Epithelial cell of esophagus (primary cell): ENCODE measurements at regions not wholly inside any gene's neighbourhood (a gene's known extent, or its start where the extent isn't known, plus 50 kb on each side); places are given as distances from the start of the nearest gene placed in this dataset.

Experiments used
- DNase-seq: peaks from one replicate; pipeline ENCODE4 v3.0.0; 2010; ENCODE audit warnings: low read depth
- H3K4me3 ChIP-seq: 2 replicates; pipeline ENCODE4 v1.5.1; 2011; ENCODE audit warnings: mild to moderate bottlenecking, low read length, control low read depth
- TF ChIP-seq, protein P1 (sequence below): IDR thresholded peaks from 2 replicates; pipeline ENCODE4 v1.5.1; 2011; ENCODE audit warnings: low read depth, mild to moderate bottlenecking, low read length, control low read depth, inconsistent platforms; ENCODE audit not compliant: insufficient read depth; ENCODE audit errors: missing control alignments

DNA sequence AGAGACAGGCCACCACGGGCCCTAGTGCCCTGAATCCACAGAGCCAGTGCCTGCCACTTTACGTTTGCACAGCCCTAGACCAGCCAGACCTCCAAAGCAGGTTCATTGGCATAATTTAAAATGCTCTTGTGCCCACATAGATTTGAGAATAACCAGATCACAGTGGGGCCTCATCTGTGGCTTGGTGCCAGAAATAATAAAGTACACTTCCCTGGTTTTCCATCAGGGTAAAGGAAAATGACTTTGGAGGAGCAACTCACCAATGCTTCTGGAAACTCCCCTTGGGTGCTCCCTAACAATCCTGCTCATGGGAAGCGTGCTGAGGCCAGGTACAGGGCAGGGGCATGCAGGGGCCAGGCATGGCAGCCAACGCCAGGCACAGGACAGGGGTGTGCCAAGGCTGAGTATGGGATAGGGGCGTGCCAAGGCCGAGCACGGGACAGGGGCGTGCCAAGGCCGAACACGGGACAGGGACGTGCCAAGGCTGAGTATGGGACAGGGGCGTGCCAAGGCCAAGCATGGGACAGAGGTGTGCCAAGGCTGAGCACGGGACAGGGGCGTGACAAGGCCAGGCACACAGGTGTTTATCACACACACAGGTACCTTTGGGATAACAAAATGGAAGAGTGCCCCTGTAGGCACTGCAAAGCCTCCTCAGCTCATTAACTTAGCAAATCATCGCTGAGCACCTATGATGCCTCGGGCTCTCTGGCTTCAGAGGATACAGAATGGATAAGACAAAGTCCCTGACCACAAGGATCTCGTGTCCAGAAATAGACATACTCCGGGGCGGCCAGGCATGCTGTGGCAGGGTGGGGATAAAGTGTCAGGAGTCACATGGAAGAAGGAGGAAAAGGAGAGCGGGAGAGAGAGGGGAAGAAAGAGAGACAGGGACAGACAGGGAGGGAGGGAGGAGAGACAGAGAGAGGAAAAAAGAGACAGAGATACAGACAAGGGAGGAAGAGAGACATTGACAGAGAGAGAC is 334.7 kb downstream of the EIPR1 start:
- DNase-seq = no peak
- H3K4me3 ChIP-seq = no peak overlapping the region
- TF ChIP-seq, protein P1, sequence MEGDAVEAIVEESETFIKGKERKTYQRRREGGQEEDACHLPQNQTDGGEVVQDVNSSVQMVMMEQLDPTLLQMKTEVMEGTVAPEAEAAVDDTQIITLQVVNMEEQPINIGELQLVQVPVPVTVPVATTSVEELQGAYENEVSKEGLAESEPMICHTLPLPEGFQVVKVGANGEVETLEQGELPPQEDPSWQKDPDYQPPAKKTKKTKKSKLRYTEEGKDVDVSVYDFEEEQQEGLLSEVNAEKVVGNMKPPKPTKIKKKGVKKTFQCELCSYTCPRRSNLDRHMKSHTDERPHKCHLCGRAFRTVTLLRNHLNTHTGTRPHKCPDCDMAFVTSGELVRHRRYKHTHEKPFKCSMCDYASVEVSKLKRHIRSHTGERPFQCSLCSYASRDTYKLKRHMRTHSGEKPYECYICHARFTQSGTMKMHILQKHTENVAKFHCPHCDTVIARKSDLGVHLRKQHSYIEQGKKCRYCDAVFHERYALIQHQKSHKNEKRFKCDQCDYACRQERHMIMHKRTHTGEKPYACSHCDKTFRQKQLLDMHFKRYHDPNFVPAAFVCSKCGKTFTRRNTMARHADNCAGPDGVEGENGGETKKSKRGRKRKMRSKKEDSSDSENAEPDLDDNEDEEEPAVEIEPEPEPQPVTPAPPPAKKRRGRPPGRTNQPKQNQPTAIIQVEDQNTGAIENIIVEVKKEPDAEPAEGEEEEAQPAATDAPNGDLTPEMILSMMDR = no peak

- no peak for DNase-seq
- TF ChIP-seq, protein P1 = no peak
- H3K4me3 ChIP-seq = no peak overlapping the region
These were observed 335.6 kb downstream of the EIPR1 start for GRCh38 chr2:3041841-3042600.

DNA sequence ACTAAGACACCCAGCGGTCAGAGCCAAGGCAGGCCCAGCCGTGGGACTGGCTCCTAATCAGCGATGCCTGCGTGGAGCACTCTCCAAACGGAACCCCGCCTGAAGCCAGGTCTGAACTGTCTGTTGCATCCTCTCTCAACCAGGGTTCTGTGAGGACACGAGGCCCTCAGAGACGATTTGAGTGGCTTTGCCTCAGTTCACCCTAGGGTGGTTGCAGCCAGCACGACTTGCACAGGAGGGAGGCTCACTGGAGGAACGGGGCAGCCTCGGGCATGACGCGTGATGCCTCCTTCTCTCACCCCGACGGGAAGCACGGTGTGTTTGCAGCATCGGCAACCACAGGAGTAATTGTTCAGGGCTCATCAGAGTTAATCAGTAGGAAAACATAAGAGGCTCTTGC is 336.4 kb downstream of the EIPR1 start:
- no peak overlapping the region for H3K4me3 ChIP-seq
- DNase-seq = no peak
- TF ChIP-seq, protein P1 = no peak

GRCh38 chr2:3040496-3041140 is 337.0 kb downstream of the EIPR1 start:
- DNase-seq = no peak
- H3K4me3 ChIP-seq = no peak overlapping the region
- TF ChIP-seq, protein P1 = no peak

DNA sequence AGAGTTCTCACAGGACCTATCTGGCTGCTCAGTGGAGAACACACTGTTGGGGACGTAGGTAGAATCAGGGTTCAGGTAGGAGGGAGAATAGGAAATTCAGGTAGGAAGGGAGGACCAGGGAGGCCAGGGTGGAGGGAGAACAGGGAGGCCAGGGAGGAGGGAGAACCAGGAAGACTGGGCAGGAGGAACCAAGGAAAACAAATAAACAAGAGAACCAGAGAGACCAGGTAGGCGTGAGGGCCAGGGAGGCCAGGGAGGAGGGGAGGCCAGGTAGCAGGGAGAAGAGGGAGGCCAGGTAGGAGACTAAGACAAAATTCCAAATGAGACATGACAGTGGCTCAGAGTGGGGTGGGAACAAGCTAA is 337.6 kb downstream of the EIPR1 start:
- DNase-seq = no peak
- H3K4me3 ChIP-seq = no peak overlapping the region
- TF ChIP-seq, protein P1 = no peak

DNA sequence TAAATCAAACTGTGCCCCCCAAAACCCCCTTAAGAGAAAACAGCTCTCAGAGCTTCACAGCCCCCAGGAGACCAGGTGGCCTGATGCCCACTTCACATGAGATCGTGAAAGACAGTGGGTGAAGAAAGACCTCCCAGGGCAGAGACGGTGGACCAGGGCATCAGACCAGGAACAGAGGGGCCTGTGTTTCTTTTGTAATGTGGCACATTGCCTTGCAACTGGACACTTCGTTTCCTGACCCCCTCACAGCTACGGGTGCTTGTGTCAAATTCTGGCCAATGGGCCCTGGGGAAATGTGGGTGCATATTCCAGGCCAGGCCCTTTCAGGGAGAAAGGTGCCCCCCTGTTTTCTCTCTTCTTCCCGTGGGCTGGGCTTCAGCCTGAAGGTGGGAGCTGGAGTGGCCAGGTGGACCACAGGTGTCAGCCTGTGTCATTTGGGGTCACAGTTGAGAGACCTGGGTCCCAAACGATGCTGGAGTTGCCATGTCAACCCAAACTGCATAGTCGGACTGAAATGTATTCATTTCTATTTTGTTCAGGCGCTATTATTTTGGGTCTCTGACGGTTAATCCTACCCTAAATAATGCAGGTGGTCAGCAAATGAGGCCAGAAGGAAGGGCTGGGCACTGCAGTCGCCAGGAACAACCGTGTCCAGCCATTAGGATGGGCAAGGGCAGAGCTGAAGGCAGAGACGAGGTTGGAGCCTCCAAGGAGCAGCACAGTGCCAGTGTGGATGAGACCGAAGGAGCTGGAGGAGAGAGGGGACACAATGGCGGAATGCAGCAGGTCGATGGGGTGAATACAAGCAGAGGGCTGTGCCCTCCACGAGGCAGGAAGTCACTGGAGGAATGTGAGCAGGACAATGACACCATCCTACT is 338.2 kb downstream of the EIPR1 start:
- no peak for DNase-seq
- TF ChIP-seq, protein P1 = no peak
- H3K4me3 ChIP-seq = no peak overlapping the region
